ENCODE measurements at regions not wholly inside any gene's neighbourhood (a gene's known extent, or its start where the extent isn't known, plus 50 kb on each side); places are given as distances from the start of the nearest gene placed in this dataset.

- intact Hi-C loops (cut with micrococcal nuclease), result no loop called here
- H3K4me1 Mint-ChIP-seq (ENCODE audit: low read depth), result peaks cover 23% of the 10 kb centered on the region
- H3K4me3 Mint-ChIP-seq, result no peak overlapping the region
- H3K27ac Mint-ChIP-seq, result no peak overlapping the region
- H3K9me3 Mint-ChIP-seq, result no peaks in the 10 kb centered on the region
- H3K27me3 Mint-ChIP-seq, result no peaks in the 10 kb centered on the region
- no peaks in the 10 kb centered on the region for H3K36me3 Mint-ChIP-seq (ENCODE audit: low read depth)
These were observed 481.0 kb downstream of the TNS3 start for GRCh38 chr7:47100817-47101435.

GRCh38 chr7:47100148-47100816 lies 481.6 kb downstream of the TNS3 start:
- Mint-ChIP-seq H3K4me3 (no peak overlapping the region), H3K36me3 (ENCODE audit: low read depth) (no peaks in the 10 kb centered on the region), H3K9me3 (no peaks in the 10 kb centered on the region), H3K4me1 (ENCODE audit: low read depth) (peaks cover 27% of the 10 kb centered on the region), H3K27me3 (no peaks in the 10 kb centered on the region), H3K27ac (no peak overlapping the region)
- intact Hi-C loops (cut with micrococcal nuclease), result no loop called here

- no peaks in the 10 kb centered on the region for H3K9me3 Mint-ChIP-seq
- H3K27ac Mint-ChIP-seq, result no peak overlapping the region
- intact Hi-C loops (cut with micrococcal nuclease), result no loop called here
- no peak overlapping the region for H3K4me3 Mint-ChIP-seq
- H3K27me3 Mint-ChIP-seq, result no peaks in the 10 kb centered on the region
- no peaks in the 10 kb centered on the region for H3K36me3 Mint-ChIP-seq (ENCODE audit: low read depth)
- H3K4me1 Mint-ChIP-seq (ENCODE audit: low read depth), result peaks cover 24% of the 10 kb centered on the region
These were observed 484.5 kb downstream of the TNS3 start for GRCh38 chr7:47097431-47097830.

DNA sequence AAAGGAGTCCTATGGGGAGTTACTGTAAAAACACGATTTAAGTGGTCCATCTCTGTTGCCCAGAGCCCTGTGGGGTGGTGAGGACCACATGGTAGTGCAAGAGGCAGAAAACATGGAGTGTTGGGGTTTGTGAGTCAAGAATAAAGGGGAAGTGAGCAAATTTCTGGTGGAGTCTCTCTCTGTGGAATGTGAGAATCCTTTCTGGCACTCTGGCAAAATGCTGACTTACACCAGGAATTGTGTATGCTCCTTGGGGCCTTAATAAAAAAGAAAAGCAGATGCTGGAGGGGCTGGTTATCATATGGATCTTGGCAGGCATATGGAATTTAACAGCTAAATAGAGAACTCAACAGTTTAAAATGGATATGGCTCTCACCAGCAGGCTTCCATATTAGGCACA lies 486.0 kb downstream of the TNS3 start:
- Mint-ChIP-seq H3K27ac (no peak overlapping the region), H3K27me3 (no peaks in the 10 kb centered on the region), H3K36me3 (ENCODE audit: low read depth) (no peaks in the 10 kb centered on the region), H3K9me3 (no peaks in the 10 kb centered on the region), H3K4me3 (no peak overlapping the region), H3K4me1 (ENCODE audit: low read depth) (peaks cover 12% of the 10 kb centered on the region)
- intact Hi-C loops (cut with micrococcal nuclease), result no loop called here

GRCh38 chr7:47094462-47094861 lies 487.4 kb downstream of the TNS3 start:
- Mint-ChIP-seq H3K4me3 (no peak overlapping the region), H3K27ac (no peak overlapping the region), H3K27me3 (peaks cover 4% of the 10 kb centered on the region), H3K4me1 (ENCODE audit: low read depth) (peaks cover 9% of the 10 kb centered on the region), H3K9me3 (no peaks in the 10 kb centered on the region), H3K36me3 (ENCODE audit: low read depth) (no peaks in the 10 kb centered on the region)
- intact Hi-C loops (cut with micrococcal nuclease), result no loop called here

DNA sequence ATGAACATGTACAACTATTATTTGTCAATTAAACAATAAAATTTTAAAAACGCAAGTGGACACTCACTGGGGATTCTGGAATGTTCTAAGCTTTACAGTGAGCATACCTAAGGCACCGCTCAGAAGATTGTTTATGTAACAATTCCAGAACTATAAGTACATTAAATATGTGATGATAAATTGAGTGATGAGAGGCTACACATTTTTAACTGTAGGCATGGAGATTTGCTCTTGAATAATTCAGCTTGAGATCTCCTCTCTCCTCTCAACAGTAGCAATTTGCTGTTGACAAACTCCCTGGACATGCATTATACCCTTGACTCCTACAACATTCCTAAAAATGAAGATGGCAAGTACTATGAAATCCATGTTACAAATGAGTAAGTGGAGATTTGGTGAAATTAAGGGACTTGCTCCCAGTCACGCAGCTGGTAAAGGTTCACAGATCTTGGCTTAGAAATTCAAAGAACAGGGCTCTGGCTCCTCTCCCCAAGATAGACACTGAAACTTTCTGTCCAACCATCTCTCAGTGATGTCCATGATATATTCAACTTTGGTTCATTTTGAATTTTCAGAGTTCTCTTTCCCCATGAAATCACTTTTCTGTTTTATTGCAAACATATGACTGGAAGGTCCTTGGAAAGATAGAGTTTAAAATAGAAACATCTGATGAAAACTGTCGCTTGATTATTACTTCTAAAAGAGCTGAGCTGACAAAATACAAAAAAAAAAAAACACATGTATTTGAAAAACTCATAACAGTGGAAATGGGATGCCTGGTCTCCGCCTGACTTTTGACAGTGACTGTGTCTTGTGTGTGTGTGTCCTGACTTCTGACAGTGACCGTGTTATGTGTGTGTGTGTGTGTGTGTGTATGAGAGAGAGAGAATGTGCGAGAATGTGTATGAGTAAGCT lies 488.3 kb downstream of the TNS3 start:
- peaks cover 9% of the 10 kb centered on the region for H3K4me1 Mint-ChIP-seq (ENCODE audit: low read depth)
- H3K27me3 Mint-ChIP-seq, result peaks cover 4% of the 10 kb centered on the region
- intact Hi-C loops (cut with micrococcal nuclease), result no loop called here
- H3K9me3 Mint-ChIP-seq, result no peaks in the 10 kb centered on the region
- no peak overlapping the region for H3K4me3 Mint-ChIP-seq
- H3K36me3 Mint-ChIP-seq (ENCODE audit: low read depth), result no peaks in the 10 kb centered on the region
- H3K27ac Mint-ChIP-seq, result no peak overlapping the region

DNA sequence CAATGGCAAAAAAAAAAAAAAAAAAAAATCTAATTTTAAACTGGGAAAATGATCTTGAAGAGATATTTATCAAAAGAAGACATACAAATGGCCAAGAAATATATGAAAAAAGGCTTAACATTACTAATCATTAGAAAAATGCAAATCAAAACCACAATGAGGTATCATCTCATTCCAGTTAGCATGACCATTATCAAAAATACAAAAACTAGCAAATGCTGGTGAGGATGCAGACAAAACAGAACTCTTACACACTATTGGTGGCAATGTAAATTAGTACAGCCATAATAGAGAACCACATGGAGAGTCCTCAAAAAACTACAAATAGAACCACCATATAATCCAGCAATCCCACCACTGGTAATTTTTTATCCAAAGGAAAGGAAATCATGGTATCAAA lies 489.6 kb downstream of the TNS3 start:
- Mint-ChIP-seq H3K4me1 (ENCODE audit: low read depth) (peaks cover 9% of the 10 kb centered on the region), H3K36me3 (ENCODE audit: low read depth) (no peaks in the 10 kb centered on the region), H3K4me3 (no peak overlapping the region), H3K27me3 (peaks cover 4% of the 10 kb centered on the region), H3K9me3 (no peaks in the 10 kb centered on the region), H3K27ac (no peak overlapping the region)
- intact Hi-C loops (cut with micrococcal nuclease), result no loop called here

DNA sequence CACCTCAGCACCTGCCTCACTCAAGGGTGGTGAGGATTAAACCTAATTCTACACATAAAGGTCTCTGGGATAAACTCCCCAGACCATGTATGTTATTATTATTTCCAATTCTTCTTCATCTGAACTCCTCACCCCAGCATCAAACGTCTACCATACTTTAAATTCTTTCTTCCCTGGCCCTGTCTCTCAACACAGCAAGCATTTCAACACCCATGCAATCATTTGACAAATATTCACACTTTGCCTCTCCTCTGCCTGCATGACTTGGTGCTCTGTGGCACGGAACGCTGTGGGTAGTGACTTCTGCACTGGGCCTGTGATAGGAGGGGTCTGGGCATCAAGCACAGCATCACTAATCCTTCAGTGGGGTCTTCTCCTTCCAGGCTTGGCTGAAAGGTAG lies 490.8 kb downstream of the TNS3 start:
- intact Hi-C loops (cut with micrococcal nuclease), result no loop called here
- peaks cover 4% of the 10 kb centered on the region for H3K27me3 Mint-ChIP-seq
- H3K27ac Mint-ChIP-seq, result no peak overlapping the region
- H3K4me1 Mint-ChIP-seq (ENCODE audit: low read depth), result peaks cover 6% of the 10 kb centered on the region
- no peaks in the 10 kb centered on the region for H3K36me3 Mint-ChIP-seq (ENCODE audit: low read depth)
- no peaks in the 10 kb centered on the region for H3K9me3 Mint-ChIP-seq
- H3K4me3 Mint-ChIP-seq, result no peak overlapping the region

GRCh38 chr7:47089461-47089860 lies 492.4 kb downstream of the TNS3 start:
- Mint-ChIP-seq H3K27ac (no peak overlapping the region), H3K9me3 (no peaks in the 10 kb centered on the region), H3K4me1 (ENCODE audit: low read depth) (no peaks in the 10 kb centered on the region), H3K36me3 (ENCODE audit: low read depth) (no peaks in the 10 kb centered on the region), H3K4me3 (no peak overlapping the region), H3K27me3 (peaks cover 4% of the 10 kb centered on the region)
- intact Hi-C loops (cut with micrococcal nuclease), result loop anchor here (5.0 kb wide), 1 partner anchor 1172 kb away; no protein-coding TSS in a partner anchor

- Mint-ChIP-seq H3K9me3 (no peaks in the 10 kb centered on the region), H3K27me3 (peaks cover 4% of the 10 kb centered on the region), H3K36me3 (ENCODE audit: low read depth) (no peaks in the 10 kb centered on the region), H3K4me1 (ENCODE audit: low read depth) (no peaks in the 10 kb centered on the region), H3K27ac (no peak overlapping the region), H3K4me3 (no peak overlapping the region)
- intact Hi-C loops (cut with micrococcal nuclease), result loop anchor here (5.0 kb wide), 1 partner anchor 1172 kb away; no protein-coding TSS in a partner anchor
These were observed 492.9 kb downstream of the TNS3 start for GRCh38 chr7:47089068-47089417.

DNA sequence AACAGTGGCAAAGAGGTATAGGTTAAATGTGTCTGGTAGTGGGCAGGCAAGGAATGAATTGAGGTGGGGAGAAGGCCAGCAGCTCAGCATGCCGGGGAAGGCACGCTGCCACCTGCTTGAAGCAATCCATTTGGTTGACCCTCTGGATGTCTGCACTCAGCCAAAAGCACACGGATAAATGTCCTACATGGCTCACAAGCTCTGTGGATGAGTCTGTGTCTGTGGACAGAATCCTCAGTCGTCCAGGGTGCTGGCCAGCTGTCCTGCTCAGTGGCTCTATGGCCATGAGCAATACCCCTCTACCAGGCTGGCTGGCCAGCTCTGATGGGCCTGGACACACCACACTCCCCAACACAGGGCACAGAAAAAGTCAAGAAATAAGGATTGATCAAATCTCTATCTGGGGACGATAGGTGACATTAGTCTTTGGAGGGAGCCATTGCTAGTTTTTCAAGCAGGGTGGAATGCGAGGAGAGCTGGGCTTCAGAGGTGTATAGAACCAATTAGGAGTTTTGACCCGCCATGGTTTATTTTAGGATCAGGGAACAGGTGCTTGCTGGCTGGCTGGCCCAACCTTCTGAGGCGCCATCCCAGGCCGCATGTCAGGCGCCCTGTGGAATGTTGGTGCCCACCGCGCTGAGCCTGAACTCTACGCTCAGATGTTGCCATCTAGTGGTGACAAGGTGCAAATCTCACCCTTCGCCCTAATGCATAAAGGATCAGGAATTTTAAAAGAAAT lies 493.4 kb downstream of the TNS3 start:
- no peak overlapping the region for H3K27ac Mint-ChIP-seq
- intact Hi-C loops (cut with micrococcal nuclease), result loop anchor here (5.0 kb wide), 1 partner anchor 1171 kb away; no protein-coding TSS in a partner anchor
- peaks cover 4% of the 10 kb centered on the region for H3K27me3 Mint-ChIP-seq
- no peak overlapping the region for H3K4me3 Mint-ChIP-seq
- no peaks in the 10 kb centered on the region for H3K36me3 Mint-ChIP-seq (ENCODE audit: low read depth)
- no peaks in the 10 kb centered on the region for H3K9me3 Mint-ChIP-seq
- H3K4me1 Mint-ChIP-seq (ENCODE audit: low read depth), result no peaks in the 10 kb centered on the region

DNA sequence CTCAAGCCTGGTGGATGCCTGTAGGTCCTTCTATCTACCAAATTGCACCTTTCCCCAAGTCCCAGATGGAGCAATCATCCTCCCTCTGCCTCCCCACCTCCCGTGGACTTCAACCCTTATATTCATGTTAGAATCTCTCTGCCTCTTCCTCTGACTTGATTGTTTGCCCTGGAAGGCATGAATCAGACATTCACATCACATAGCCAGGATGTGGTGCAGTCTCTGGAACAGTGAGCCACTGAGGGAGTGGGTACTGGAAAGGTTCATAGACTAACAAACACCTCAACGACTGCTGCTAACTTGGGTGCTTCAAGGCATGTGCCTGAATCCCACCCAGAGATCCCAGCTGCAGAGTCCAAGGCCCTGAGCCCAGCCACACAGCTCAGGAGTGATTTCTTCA lies 494.0 kb downstream of the TNS3 start:
- no peaks in the 10 kb centered on the region for H3K36me3 Mint-ChIP-seq (ENCODE audit: low read depth)
- no peaks in the 10 kb centered on the region for H3K9me3 Mint-ChIP-seq
- H3K4me1 Mint-ChIP-seq (ENCODE audit: low read depth), result no peaks in the 10 kb centered on the region
- intact Hi-C loops (cut with micrococcal nuclease), result loop anchor here (5.0 kb wide), 1 partner anchor 1171 kb away; no protein-coding TSS in a partner anchor
- H3K27me3 Mint-ChIP-seq, result peaks cover 4% of the 10 kb centered on the region
- no peak overlapping the region for H3K27ac Mint-ChIP-seq
- H3K4me3 Mint-ChIP-seq, result no peak overlapping the region

GRCh38 chr7:47085491-47086275 lies 496.2 kb downstream of the TNS3 start:
- intact Hi-C loops (cut with micrococcal nuclease), result loop anchor here (5.0 kb wide), 1 partner anchor 1168 kb away; no protein-coding TSS in a partner anchor
- Mint-ChIP-seq H3K9me3 (no peaks in the 10 kb centered on the region), H3K4me1 (ENCODE audit: low read depth) (no peaks in the 10 kb centered on the region), H3K27me3 (peaks cover 3% of the 10 kb centered on the region), H3K36me3 (ENCODE audit: low read depth) (no peaks in the 10 kb centered on the region), H3K4me3 (no peak overlapping the region), H3K27ac (no peak overlapping the region)
